ENCODE measurements at regions not wholly inside any gene's neighbourhood (a gene's known extent, or its start where the extent isn't known, plus 50 kb on each side); places are given as distances from the start of the nearest gene placed in this dataset.

DNA sequence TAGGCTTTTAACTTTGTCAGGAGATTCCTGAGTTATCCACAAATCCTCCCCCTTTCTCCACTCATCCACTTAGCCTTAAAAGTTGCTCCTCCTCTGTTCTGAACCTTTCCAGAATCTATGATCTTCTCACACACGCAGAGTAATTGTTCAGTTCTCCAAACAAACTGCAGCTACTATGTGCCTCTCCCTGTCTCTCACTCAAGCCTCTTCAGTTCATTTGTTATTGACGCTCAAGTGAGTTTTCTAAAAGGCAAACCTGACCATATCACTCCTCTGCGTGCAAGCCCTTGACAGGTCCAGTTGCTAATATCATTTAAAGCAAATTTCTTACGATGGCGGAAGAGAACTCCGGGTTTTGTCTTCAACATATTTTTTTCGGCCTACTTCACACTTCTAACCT is 1169.7 kb upstream of the TENM4 start:
- no peaks in the 10 kb centered on the region for H3K36me3 ChIP-seq (ENCODE audit: control insufficient read depth in 5 of 5, insufficient read depth in 5 of 5, low read length in 5 of 5)
- H3K4me1 ChIP-seq (ENCODE audit: control insufficient read depth in 5 of 5, insufficient read depth in 5 of 5, low read length in 5 of 5): no peaks in the 10 kb centered on the region
- no peaks in the 10 kb centered on the region for H3K9me3 ChIP-seq (ENCODE audit: control insufficient read depth in 5 of 5, low read length in 5 of 5)
- no peak overlapping the region for H3K9ac ChIP-seq (ENCODE audit: low read length in 5 of 5)
- no peak overlapping the region for H3K4me3 ChIP-seq (ENCODE audit: low read depth in 1 of 5, low read length in 5 of 5)
- H3K27ac ChIP-seq (ENCODE audit: low read depth, low read length): no peak overlapping the region
- H3K27me3 ChIP-seq (ENCODE audit: control insufficient read depth in 5 of 5, insufficient read depth in 4 of 5, low read length in 5 of 5): no peaks in the 10 kb centered on the region

DNA sequence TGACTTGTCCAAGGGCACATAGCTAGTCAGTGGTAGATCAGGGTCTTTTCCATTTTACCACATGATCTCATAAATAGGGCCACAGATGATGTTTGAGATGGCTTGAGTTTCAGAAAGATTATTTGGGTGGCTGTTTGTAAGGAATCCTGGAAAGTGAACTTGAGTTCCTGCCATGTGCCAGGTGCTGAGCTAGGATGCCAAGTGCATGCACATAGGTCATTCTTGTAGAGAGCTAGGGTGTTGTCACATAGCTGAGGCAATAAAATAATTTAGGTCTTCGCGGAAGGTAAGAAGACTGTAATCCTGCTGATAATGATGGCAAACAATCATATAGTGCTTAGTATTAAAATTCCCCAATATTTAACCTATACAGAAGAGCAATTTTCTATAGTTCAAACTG is 1162.6 kb upstream of the TENM4 start:
- no peak overlapping the region for H3K27ac ChIP-seq (ENCODE audit: low read depth, low read length)
- no peaks in the 10 kb centered on the region for H3K9me3 ChIP-seq (ENCODE audit: control insufficient read depth in 5 of 5, low read length in 5 of 5)
- no peak overlapping the region for H3K9ac ChIP-seq (ENCODE audit: low read length in 5 of 5)
- H3K36me3 ChIP-seq (ENCODE audit: control insufficient read depth in 5 of 5, insufficient read depth in 5 of 5, low read length in 5 of 5): no peaks in the 10 kb centered on the region
- H3K27me3 ChIP-seq (ENCODE audit: control insufficient read depth in 5 of 5, insufficient read depth in 4 of 5, low read length in 5 of 5): no peaks in the 10 kb centered on the region
- no peaks in the 10 kb centered on the region for H3K4me1 ChIP-seq (ENCODE audit: control insufficient read depth in 5 of 5, insufficient read depth in 5 of 5, low read length in 5 of 5)
- no peak overlapping the region for H3K4me3 ChIP-seq (ENCODE audit: low read depth in 1 of 5, low read length in 5 of 5)

DNA sequence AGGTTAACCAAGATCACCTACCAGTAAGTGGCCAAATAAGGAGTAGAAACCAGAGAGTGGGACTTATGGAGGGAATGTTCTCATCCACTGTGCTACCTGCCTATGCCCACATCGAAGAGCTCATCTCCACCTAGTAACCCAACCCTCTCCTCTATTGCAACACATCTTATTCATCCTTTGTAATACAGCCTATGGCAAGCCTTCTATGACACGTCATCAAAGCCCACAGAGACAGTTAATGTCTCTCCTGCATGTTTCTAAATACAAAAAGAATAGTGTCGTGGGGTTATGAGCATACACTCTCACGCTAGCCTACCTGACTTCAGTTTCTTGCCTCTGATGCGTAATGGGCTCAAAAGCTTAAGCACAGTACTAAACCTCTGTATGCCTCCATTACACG is 1158.1 kb upstream of the TENM4 start:
- no peaks in the 10 kb centered on the region for H3K9me3 ChIP-seq (ENCODE audit: control insufficient read depth in 5 of 5, low read length in 5 of 5)
- H3K4me1 ChIP-seq (ENCODE audit: control insufficient read depth in 5 of 5, insufficient read depth in 5 of 5, low read length in 5 of 5): no peaks in the 10 kb centered on the region
- H3K27me3 ChIP-seq (ENCODE audit: control insufficient read depth in 5 of 5, insufficient read depth in 4 of 5, low read length in 5 of 5): no peaks in the 10 kb centered on the region
- H3K36me3 ChIP-seq (ENCODE audit: control insufficient read depth in 5 of 5, insufficient read depth in 5 of 5, low read length in 5 of 5): no peaks in the 10 kb centered on the region
- H3K27ac ChIP-seq (ENCODE audit: low read depth, low read length): no peak overlapping the region
- H3K9ac ChIP-seq (ENCODE audit: low read length in 5 of 5): no peak overlapping the region
- H3K4me3 ChIP-seq (ENCODE audit: low read depth in 1 of 5, low read length in 5 of 5): no peak overlapping the region

DNA sequence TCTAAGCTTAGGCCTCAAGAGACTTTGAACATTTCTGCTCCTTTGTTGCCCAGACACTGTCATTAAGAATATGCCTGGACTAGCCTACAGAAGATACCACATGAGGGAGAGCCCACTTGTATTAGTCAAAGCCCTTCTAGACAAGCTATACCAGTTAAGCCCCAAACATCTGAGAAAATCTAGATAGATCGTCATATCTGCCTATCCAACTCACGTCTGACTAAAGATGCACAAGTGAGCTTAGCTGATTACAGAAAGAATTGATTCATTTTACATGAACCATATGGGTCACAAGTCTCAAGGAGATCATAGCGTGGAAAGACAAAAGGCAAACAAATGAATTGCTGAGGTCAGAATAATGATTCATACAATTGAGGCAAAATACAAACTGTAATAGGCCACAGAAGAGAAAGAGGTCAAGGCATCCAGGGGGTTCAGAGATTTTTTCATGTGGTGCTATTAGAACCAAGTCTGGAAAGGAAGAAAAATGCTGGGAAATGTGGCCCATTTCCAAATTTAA is 1155.5 kb upstream of the TENM4 start:
- no peak overlapping the region for H3K27ac ChIP-seq (ENCODE audit: low read depth, low read length)
- H3K27me3 ChIP-seq (ENCODE audit: control insufficient read depth in 5 of 5, insufficient read depth in 4 of 5, low read length in 5 of 5): no peaks in the 10 kb centered on the region
- no peak overlapping the region for H3K9ac ChIP-seq (ENCODE audit: low read length in 5 of 5)
- H3K4me1 ChIP-seq (ENCODE audit: control insufficient read depth in 5 of 5, insufficient read depth in 5 of 5, low read length in 5 of 5): no peaks in the 10 kb centered on the region
- H3K36me3 ChIP-seq (ENCODE audit: control insufficient read depth in 5 of 5, insufficient read depth in 5 of 5, low read length in 5 of 5): no peaks in the 10 kb centered on the region
- no peaks in the 10 kb centered on the region for H3K9me3 ChIP-seq (ENCODE audit: control insufficient read depth in 5 of 5, low read length in 5 of 5)
- no peak overlapping the region for H3K4me3 ChIP-seq (ENCODE audit: low read depth in 1 of 5, low read length in 5 of 5)

DNA sequence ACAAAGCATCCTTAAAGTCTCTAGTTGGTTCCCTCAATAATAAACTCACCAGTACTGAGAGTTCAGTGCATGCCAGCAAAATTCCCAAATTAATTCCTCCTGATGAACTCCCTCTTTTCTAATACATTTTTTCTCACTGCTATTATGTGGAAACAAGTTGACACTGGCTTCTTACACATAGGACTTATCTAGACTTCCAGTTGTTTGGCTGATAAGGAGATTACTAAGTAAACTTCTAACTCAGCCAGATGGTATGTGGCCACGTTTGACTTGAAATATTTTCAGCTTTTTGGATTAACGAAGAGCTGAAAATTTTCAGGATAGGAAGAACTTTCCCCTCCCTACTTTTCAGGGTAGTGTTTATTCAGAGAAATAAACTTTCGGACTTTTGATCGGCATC is 1154.2 kb upstream of the TENM4 start:
- Histone ChIP-seq H3K4me1 (ENCODE audit: control insufficient read depth in 5 of 5, insufficient read depth in 5 of 5, low read length in 5 of 5) (no peaks in the 10 kb centered on the region), H3K27me3 (ENCODE audit: control insufficient read depth in 5 of 5, insufficient read depth in 4 of 5, low read length in 5 of 5) (no peaks in the 10 kb centered on the region), H3K9ac (ENCODE audit: low read length in 5 of 5) (no peak overlapping the region), H3K9me3 (ENCODE audit: control insufficient read depth in 5 of 5, low read length in 5 of 5) (no peaks in the 10 kb centered on the region), H3K36me3 (ENCODE audit: control insufficient read depth in 5 of 5, insufficient read depth in 5 of 5, low read length in 5 of 5) (no peaks in the 10 kb centered on the region), H3K27ac (ENCODE audit: low read depth, low read length) (no peak overlapping the region), H3K4me3 (ENCODE audit: low read depth in 1 of 5, low read length in 5 of 5) (no peak overlapping the region)

DNA sequence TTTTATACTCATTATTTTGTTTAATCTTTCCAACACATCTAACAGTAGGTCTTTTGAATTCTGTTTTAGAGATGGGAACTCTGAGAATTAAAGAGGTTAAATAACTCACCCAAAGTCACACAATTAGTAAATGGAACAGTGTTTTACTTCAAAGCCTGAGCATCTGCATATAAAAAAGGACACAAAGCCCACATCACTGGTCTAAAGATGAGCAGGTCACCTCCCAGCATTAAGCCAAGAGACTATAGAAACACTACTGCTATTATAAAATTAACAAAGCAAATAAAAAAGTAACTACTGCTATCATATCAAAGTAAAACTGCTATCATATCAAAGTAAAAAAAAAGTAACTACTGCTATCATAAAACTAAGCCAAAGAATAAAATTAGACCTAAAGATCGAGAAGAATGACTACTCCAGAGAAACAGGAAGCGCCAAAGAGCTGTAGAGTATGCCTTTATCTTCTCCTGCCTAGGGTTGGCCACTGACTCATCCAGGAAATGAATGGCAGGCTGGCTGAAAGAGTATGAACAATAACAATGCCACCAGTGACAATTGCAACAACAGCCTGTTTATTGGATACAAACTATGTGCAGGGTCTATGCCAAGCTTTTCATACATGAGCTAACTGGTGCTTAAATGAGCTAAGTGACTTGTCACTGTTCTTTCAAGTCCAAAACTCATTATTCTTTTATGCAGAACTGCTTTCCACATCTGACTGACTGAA is 1153.0 kb upstream of the TENM4 start:
- no peak overlapping the region for H3K27ac ChIP-seq (ENCODE audit: low read depth, low read length)
- no peaks in the 10 kb centered on the region for H3K27me3 ChIP-seq (ENCODE audit: control insufficient read depth in 5 of 5, insufficient read depth in 4 of 5, low read length in 5 of 5)
- H3K36me3 ChIP-seq (ENCODE audit: control insufficient read depth in 5 of 5, insufficient read depth in 5 of 5, low read length in 5 of 5): no peaks in the 10 kb centered on the region
- no peak overlapping the region for H3K4me3 ChIP-seq (ENCODE audit: low read depth in 1 of 5, low read length in 5 of 5)
- no peaks in the 10 kb centered on the region for H3K9me3 ChIP-seq (ENCODE audit: control insufficient read depth in 5 of 5, low read length in 5 of 5)
- no peak overlapping the region for H3K9ac ChIP-seq (ENCODE audit: low read length in 5 of 5)
- no peaks in the 10 kb centered on the region for H3K4me1 ChIP-seq (ENCODE audit: control insufficient read depth in 5 of 5, insufficient read depth in 5 of 5, low read length in 5 of 5)

DNA sequence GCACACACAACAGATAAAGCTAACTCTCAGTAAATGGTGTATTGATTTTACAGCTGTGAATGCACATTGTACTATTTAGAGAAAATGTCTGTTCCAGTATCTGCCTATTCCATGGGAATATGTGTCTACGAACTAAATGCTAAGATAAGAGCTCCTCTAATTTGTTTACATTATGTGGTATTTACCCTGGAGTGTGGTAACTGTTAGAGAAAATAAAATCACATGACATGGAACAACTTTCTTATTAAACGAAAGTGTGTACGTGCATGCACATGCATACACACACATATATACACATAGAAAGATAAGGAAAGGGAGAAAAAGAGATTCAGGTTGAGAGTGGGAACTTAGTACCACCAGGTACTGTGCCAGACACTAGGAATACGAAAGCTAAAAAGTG is 1151.7 kb upstream of the TENM4 start:
- no peaks in the 10 kb centered on the region for H3K9me3 ChIP-seq (ENCODE audit: control insufficient read depth in 5 of 5, low read length in 5 of 5)
- H3K4me1 ChIP-seq (ENCODE audit: control insufficient read depth in 5 of 5, insufficient read depth in 5 of 5, low read length in 5 of 5): no peaks in the 10 kb centered on the region
- H3K4me3 ChIP-seq (ENCODE audit: low read depth in 1 of 5, low read length in 5 of 5): no peak overlapping the region
- H3K36me3 ChIP-seq (ENCODE audit: control insufficient read depth in 5 of 5, insufficient read depth in 5 of 5, low read length in 5 of 5): no peaks in the 10 kb centered on the region
- no peak overlapping the region for H3K9ac ChIP-seq (ENCODE audit: low read length in 5 of 5)
- no peak overlapping the region for H3K27ac ChIP-seq (ENCODE audit: low read depth, low read length)
- H3K27me3 ChIP-seq (ENCODE audit: control insufficient read depth in 5 of 5, insufficient read depth in 4 of 5, low read length in 5 of 5): no peaks in the 10 kb centered on the region

DNA sequence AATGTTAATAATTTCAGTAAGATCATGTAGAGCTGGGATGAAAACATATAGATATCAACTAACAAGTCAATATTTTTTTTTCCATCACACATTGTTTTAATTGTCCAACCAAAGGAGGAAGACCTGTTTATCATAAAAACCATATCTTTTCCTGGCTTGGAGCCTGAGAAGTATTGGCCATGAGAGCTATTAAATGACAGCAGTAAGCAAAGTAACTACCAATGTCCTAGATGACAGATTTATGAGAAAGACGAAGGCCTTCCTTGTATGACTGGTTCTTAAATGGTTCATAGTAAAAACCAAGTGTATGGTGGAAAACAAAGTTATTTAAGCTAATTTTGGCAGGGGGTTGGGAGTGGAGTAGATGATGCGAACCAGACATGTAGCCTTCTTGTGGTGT is 1147.1 kb upstream of the TENM4 start:
- H3K9me3 ChIP-seq (ENCODE audit: control insufficient read depth in 5 of 5, low read length in 5 of 5): no peaks in the 10 kb centered on the region
- no peaks in the 10 kb centered on the region for H3K36me3 ChIP-seq (ENCODE audit: control insufficient read depth in 5 of 5, insufficient read depth in 5 of 5, low read length in 5 of 5)
- H3K9ac ChIP-seq (ENCODE audit: low read length in 5 of 5): no peak overlapping the region
- H3K4me1 ChIP-seq (ENCODE audit: control insufficient read depth in 5 of 5, insufficient read depth in 5 of 5, low read length in 5 of 5): no peaks in the 10 kb centered on the region
- H3K4me3 ChIP-seq (ENCODE audit: low read depth in 1 of 5, low read length in 5 of 5): no peak overlapping the region
- H3K27ac ChIP-seq (ENCODE audit: low read depth, low read length): no peak overlapping the region
- H3K27me3 ChIP-seq (ENCODE audit: control insufficient read depth in 5 of 5, insufficient read depth in 4 of 5, low read length in 5 of 5): no peaks in the 10 kb centered on the region

DNA sequence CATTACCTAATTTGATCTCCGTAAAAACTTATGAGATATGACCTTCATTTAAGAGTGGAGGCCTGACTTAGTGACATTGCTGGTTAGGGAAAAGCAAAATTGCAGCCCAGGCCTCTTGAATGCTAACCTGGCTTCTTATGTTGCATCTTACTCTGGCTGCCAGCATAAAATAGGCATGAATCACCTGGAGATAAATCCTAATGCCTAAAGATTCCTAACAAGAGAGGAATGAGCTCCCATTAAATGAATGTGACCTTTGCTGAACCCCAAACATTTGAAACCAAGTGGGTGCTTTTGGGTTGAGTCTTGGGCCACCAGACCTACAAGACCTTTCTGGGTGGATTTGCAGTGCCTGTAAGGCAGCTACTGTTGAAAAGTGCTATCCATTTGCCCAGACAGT is 1145.6 kb upstream of the TENM4 start:
- Histone ChIP-seq H3K9ac (ENCODE audit: low read length in 5 of 5) (no peak overlapping the region), H3K36me3 (ENCODE audit: control insufficient read depth in 5 of 5, insufficient read depth in 5 of 5, low read length in 5 of 5) (no peaks in the 10 kb centered on the region), H3K4me1 (ENCODE audit: control insufficient read depth in 5 of 5, insufficient read depth in 5 of 5, low read length in 5 of 5) (no peaks in the 10 kb centered on the region), H3K27me3 (ENCODE audit: control insufficient read depth in 5 of 5, insufficient read depth in 4 of 5, low read length in 5 of 5) (no peaks in the 10 kb centered on the region), H3K9me3 (ENCODE audit: control insufficient read depth in 5 of 5, low read length in 5 of 5) (no peaks in the 10 kb centered on the region), H3K4me3 (ENCODE audit: low read depth in 1 of 5, low read length in 5 of 5) (no peak overlapping the region), H3K27ac (ENCODE audit: low read depth, low read length) (no peak overlapping the region)

DNA sequence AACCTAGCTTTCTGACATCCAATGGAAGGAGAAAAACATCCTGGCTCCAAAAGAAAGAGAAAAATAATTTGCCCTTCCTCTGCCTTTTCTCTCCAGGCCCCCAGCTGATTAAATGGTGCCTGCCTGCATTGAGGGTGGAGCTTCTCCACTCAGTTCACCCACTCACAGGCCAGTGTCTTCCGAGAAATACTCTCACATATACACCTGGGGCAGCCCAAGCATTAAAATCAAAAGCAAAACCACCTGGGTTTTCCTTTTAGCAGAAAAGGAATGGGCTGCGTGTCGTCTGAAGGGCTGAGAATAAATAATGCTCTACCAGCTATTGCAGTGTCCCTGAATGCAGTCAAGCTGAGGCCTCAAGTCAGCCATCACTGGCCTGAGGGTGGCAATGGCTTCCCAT is 1143.8 kb upstream of the TENM4 start:
- H3K4me1 ChIP-seq (ENCODE audit: control insufficient read depth in 5 of 5, insufficient read depth in 5 of 5, low read length in 5 of 5): no peaks in the 10 kb centered on the region
- no peak overlapping the region for H3K9ac ChIP-seq (ENCODE audit: low read length in 5 of 5)
- no peaks in the 10 kb centered on the region for H3K36me3 ChIP-seq (ENCODE audit: control insufficient read depth in 5 of 5, insufficient read depth in 5 of 5, low read length in 5 of 5)
- H3K4me3 ChIP-seq (ENCODE audit: low read depth in 1 of 5, low read length in 5 of 5): no peak overlapping the region
- H3K27ac ChIP-seq (ENCODE audit: low read depth, low read length): no peak overlapping the region
- no peaks in the 10 kb centered on the region for H3K9me3 ChIP-seq (ENCODE audit: control insufficient read depth in 5 of 5, low read length in 5 of 5)
- H3K27me3 ChIP-seq (ENCODE audit: control insufficient read depth in 5 of 5, insufficient read depth in 4 of 5, low read length in 5 of 5): no peaks in the 10 kb centered on the region

Data from subcutaneous abdominal adipose tissue (tissue), 5 donors.